ENCODE measurements at regions not wholly inside any gene's neighbourhood (a gene's known extent, or its start where the extent isn't known, plus 50 kb on each side); places are given as distances from the start of the nearest gene placed in this dataset.

DNA sequence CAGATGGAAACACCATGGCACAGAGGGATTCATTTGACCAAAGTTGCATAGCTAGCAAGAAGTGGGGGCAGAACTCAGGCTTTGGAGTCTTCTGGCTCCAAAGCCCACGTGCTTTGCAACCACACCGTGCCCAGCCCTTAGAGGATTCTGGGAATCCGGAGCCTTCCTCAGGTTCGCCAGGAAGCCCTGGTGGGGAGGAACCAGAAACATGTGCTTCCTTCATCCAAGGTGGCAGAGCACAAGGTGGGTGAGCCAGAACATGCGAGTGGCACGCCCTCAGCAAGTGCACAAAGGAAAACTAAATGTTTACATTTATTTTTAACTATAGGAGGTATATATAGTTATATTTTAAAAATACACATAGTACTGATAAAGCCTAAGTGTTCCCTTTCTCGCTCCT is 151.9 kb upstream of the NECTIN1 start:
- Histone ChIP-seq H2BK20ac (ENCODE audit: low read depth, low read length) (no peak overlapping the region), H3K14ac (replicated peaks; ENCODE audit: low read depth, low read length) (no peak overlapping the region), H3K27me3 (ENCODE audit: control insufficient read depth, insufficient read depth, low read length) (peaks cover 4% of the 10 kb centered on the region; the same call in 1 of the 2 replicates), H3K4ac (ENCODE audit: low read depth, low read length) (no peak overlapping the region), H3K4me1 (ENCODE audit: control insufficient read depth, insufficient read depth, low read length) (no peaks in the 10 kb centered on the region), H2AK5ac (ENCODE audit: low read depth, low read length) (no peak overlapping the region), H4K5ac (ENCODE audit: low read depth, low read length) (no peak overlapping the region), H3K9me1 (ENCODE audit: insufficient read depth, low read length) (no peaks in the 10 kb centered on the region), H3K4me2 (ENCODE audit: low read depth, low read length) (no peak overlapping the region), H2BK120ac (ENCODE audit: low read depth, low read length) (no peak overlapping the region), H3K36me3 (ENCODE audit: control insufficient read depth, insufficient read depth, low read length) (no peaks in the 10 kb centered on the region), H3K79me1 (ENCODE audit: low read depth in 1 of 2, low read length in 2 of 2) (no peaks in the 10 kb centered on the region), H3K9me3 (ENCODE audit: control insufficient read depth, insufficient read depth, low read length) (no peaks in the 10 kb centered on the region), H2BK5ac (ENCODE audit: low read depth, low read length, poor library complexity, severe bottlenecking) (no peak overlapping the region), H2AFZ (replicated peaks; ENCODE audit: low read length, poor library complexity) (no peak overlapping the region), H3K9ac (ENCODE audit: low read depth, low read length) (no peak overlapping the region), H4K20me1 (ENCODE audit: insufficient read depth, low read length) (no peaks in the 10 kb centered on the region), H4K91ac (ENCODE audit: insufficient read depth, low read depth, low read length) (no peak overlapping the region), H3K27ac (ENCODE audit: insufficient read depth, low read length) (no peak overlapping the region), H2AK9ac (replicated peaks; ENCODE audit: low read depth, low read length, poor library complexity) (no peak overlapping the region), H3K23ac (ENCODE audit: low read depth, low read length) (no peak overlapping the region), H4K8ac (ENCODE audit: low read depth in 2 of 2, low read length in 2 of 2) (no peak overlapping the region), H3K18ac (ENCODE audit: low read depth, low read length) (no peak overlapping the region), H3K56ac (ENCODE audit: extremely low read depth, insufficient read depth, low read length) (no peak overlapping the region), H3K4me3 (ENCODE audit: insufficient read depth, low read depth, low read length) (no peak overlapping the region), H2BK15ac (ENCODE audit: low read depth, low read length) (no peak overlapping the region)
- in situ Hi-C loops (cut with MboI; ENCODE audit: low sequenced_read_pairs): no loop called here
- WGBS, 2 experiments (ENCODE audit: extremely low coverage in 2 of 2, insufficient read length in 1 of 2): 37% methylated on average over 2 of the region's 7 CpGs; no CpG with 5 or more reads in 1 of the 2 experiments
- CTCF ChIA-PET: no interaction called here
- dilution Hi-C loops (cut with HindIII; ENCODE audit: low sequenced_read_pairs, unreplicated experiment): no loop called here
- DNase-seq (no peak), ATAC-seq (ENCODE audit: low read depth) (no peak)
- intact Hi-C loops (cut with micrococcal nuclease): no loop called here
- no TSS peak for BruUV-seq (replicated peaks)
- POLR2A ChIA-PET (ENCODE audit: unreplicated experiment): no interaction called here
- TF ChIP-seq POLR2A (IDR thresholded peaks at IDR 0.05; ENCODE audit: low read depth, low read length): no peak
- TF ChIP-seq RFX5 (IDR thresholded peaks at IDR 0.05; ENCODE audit: low read depth, low read length): no peak
- no peak for TF ChIP-seq CEBPB (IDR thresholded peaks at IDR 0.05; ENCODE audit: low read depth, low read length)
- no peak for TF ChIP-seq RCOR1 (IDR thresholded peaks at IDR 0.05; ENCODE audit: insufficient replicate concordance, low read length)
- TF ChIP-seq SMC3 (IDR thresholded peaks at IDR 0.05; ENCODE audit: low read depth, low read length): no peak
- TF ChIP-seq, protein P1, sequence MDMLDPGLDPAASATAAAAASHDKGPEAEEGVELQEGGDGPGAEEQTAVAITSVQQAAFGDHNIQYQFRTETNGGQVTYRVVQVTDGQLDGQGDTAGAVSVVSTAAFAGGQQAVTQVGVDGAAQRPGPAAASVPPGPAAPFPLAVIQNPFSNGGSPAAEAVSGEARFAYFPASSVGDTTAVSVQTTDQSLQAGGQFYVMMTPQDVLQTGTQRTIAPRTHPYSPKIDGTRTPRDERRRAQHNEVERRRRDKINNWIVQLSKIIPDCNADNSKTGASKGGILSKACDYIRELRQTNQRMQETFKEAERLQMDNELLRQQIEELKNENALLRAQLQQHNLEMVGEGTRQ (IDR thresholded peaks at IDR 0.05; ENCODE audit: low read depth, low read length): no peak
- no peak for TF ChIP-seq BHLHE40 (IDR thresholded peaks at IDR 0.05; ENCODE audit: low read depth, low read length)
- TF ChIP-seq FOS (IDR thresholded peaks at IDR 0.05; ENCODE audit: low read depth, low read length): no peak
- no peak for TF ChIP-seq MAFK (IDR thresholded peaks at IDR 0.05; ENCODE audit: low read depth, low read length)
- TF ChIP-seq, protein P2, sequence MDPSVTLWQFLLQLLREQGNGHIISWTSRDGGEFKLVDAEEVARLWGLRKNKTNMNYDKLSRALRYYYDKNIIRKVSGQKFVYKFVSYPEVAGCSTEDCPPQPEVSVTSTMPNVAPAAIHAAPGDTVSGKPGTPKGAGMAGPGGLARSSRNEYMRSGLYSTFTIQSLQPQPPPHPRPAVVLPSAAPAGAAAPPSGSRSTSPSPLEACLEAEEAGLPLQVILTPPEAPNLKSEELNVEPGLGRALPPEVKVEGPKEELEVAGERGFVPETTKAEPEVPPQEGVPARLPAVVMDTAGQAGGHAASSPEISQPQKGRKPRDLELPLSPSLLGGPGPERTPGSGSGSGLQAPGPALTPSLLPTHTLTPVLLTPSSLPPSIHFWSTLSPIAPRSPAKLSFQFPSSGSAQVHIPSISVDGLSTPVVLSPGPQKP (IDR thresholded peaks at IDR 0.05; ENCODE audit: borderline replicate concordance, low read depth, low read length): no peak
- no peak for TF ChIP-seq MAZ (IDR thresholded peaks at IDR 0.05; ENCODE audit: borderline replicate concordance, low read depth, low read length)
- TF ChIP-seq RAD21 (IDR thresholded peaks at IDR 0.05; ENCODE audit: low read length): no peak
- no peak for TF ChIP-seq CHD1 (IDR thresholded peaks at IDR 0.05; ENCODE audit: low read depth, low read length)
- TF ChIP-seq, protein P3, sequence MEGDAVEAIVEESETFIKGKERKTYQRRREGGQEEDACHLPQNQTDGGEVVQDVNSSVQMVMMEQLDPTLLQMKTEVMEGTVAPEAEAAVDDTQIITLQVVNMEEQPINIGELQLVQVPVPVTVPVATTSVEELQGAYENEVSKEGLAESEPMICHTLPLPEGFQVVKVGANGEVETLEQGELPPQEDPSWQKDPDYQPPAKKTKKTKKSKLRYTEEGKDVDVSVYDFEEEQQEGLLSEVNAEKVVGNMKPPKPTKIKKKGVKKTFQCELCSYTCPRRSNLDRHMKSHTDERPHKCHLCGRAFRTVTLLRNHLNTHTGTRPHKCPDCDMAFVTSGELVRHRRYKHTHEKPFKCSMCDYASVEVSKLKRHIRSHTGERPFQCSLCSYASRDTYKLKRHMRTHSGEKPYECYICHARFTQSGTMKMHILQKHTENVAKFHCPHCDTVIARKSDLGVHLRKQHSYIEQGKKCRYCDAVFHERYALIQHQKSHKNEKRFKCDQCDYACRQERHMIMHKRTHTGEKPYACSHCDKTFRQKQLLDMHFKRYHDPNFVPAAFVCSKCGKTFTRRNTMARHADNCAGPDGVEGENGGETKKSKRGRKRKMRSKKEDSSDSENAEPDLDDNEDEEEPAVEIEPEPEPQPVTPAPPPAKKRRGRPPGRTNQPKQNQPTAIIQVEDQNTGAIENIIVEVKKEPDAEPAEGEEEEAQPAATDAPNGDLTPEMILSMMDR (conservative IDR thresholded peaks at IDR 0.05; ENCODE audit: low read depth, low read length): no peak
- TF ChIP-seq NFE2L2 (IDR thresholded peaks at IDR 0.05; ENCODE audit: low read depth, low read length): no peak
- no peak for TF ChIP-seq MXI1 (IDR thresholded peaks at IDR 0.05; ENCODE audit: borderline replicate concordance, low read depth, low read length)

Measured in IMR-90 (cell line).